Stimulated activated CD4-positive, alpha-beta T cell treated with anti-CD3 and anti-CD28 coated beads, Interleukin-2, amount 100 ng/mL, for 48 hours (primary cell): ENCODE measurements at regions not wholly inside any gene's neighbourhood (a gene's known extent, or its start where the extent isn't known, plus 50 kb on each side); places are given as distances from the start of the nearest gene placed in this dataset.

Experiments used
- DNase-seq, 2 donors: peaks; one replicate each; pipeline ENCODE4 v3.0.0-alpha.2; 2020

GRCh38 chr19:31960474-31960873 lies 384.9 kb upstream of the ZNF507 start:
- no peak for DNase-seq

GRCh38 chr19:31961191-31961590 lies 384.2 kb upstream of the ZNF507 start:
- no peak for DNase-seq

GRCh38 chr19:31961667-31962066 lies 383.7 kb upstream of the ZNF507 start:
- no peak for DNase-seq

- no peak for DNase-seq
Measured at GRCh38 chr19:31962561-31962996, 382.8 kb upstream of the ZNF507 start.

GRCh38 chr19:31963746-31964145 lies 381.7 kb upstream of the ZNF507 start:
- DNase-seq: no peak

GRCh38 chr19:31969016-31969415 lies 376.4 kb upstream of the ZNF507 start:
- DNase-seq: no peak

- no peak for DNase-seq
Measured at GRCh38 chr19:31970027-31970461, 375.4 kb upstream of the ZNF507 start.

GRCh38 chr19:31974290-31974689 lies 371.1 kb upstream of the ZNF507 start:
- DNase-seq: no peak

- DNase-seq: no peak
Measured at GRCh38 chr19:31974941-31975340, 370.5 kb upstream of the ZNF507 start.

GRCh38 chr19:31975461-31975860 lies 369.9 kb upstream of the ZNF507 start:
- DNase-seq: no peak

GRCh38 chr19:31976775-31977536 lies 368.5 kb upstream of the ZNF507 start:
- no peak for DNase-seq

- DNase-seq: no peak
Measured at GRCh38 chr19:31979362-31979761, 366.0 kb upstream of the ZNF507 start.

GRCh38 chr19:31979949-31980670 lies 365.3 kb upstream of the ZNF507 start:
- DNase-seq: no peak

- DNase-seq: no peak
Measured at GRCh38 chr19:31980796-31981195, 364.6 kb upstream of the ZNF507 start.

- DNase-seq: no peak
Measured at GRCh38 chr19:31981545-31981944, 363.9 kb upstream of the ZNF507 start.

GRCh38 chr19:31983647-31984046 lies 361.8 kb upstream of the ZNF507 start:
- no peak for DNase-seq

GRCh38 chr19:31985001-31985605 lies 360.3 kb upstream of the ZNF507 start:
- no peak for DNase-seq

GRCh38 chr19:31986951-31987350 lies 358.5 kb upstream of the ZNF507 start:
- DNase-seq: no peak

- no peak for DNase-seq
Measured at GRCh38 chr19:31988256-31988655, 357.2 kb upstream of the ZNF507 start.

GRCh38 chr19:31991984-31992655 lies 353.3 kb upstream of the ZNF507 start:
- no peak for DNase-seq

GRCh38 chr19:31992750-31993149 lies 352.7 kb upstream of the ZNF507 start:
- DNase-seq: no peak

- DNase-seq: no peak
Measured at GRCh38 chr19:31995546-31995945, 349.9 kb upstream of the ZNF507 start.

GRCh38 chr19:32010071-32010470 lies 335.3 kb upstream of the ZNF507 start:
- DNase-seq: no peak
